Endometrium (tissue), 2 donors: ENCODE measurements at regions not wholly inside any gene's neighbourhood (a gene's known extent, or its start where the extent isn't known, plus 50 kb on each side); places are given as distances from the start of the nearest gene placed in this dataset.
A peak's percentile ranks its signal among the peaks of the same experiment; 100 is the strongest.
"Not testable (repeated sequence)": the region's sequence is repeated elsewhere in the genome, so short reads cannot be mapped to it uniquely, and the experiment has no call there.

Experiments
- FAIRE-seq: peaks from 2 replicates; lab custom pipeline; 2012; peaks lifted over from hg19 to GRCh38; lab: Jason Lieb, UNC
- donor health status: control.
- donor health status: control.

GRCh38 chr2:185507719-185508118 lies 230.9 kb upstream of the FSIP2 start:
- no peak for FAIRE-seq

- FAIRE-seq: no peak
Measured at GRCh38 chr2:185510060-185510459, 228.5 kb upstream of the FSIP2 start.

DNA sequence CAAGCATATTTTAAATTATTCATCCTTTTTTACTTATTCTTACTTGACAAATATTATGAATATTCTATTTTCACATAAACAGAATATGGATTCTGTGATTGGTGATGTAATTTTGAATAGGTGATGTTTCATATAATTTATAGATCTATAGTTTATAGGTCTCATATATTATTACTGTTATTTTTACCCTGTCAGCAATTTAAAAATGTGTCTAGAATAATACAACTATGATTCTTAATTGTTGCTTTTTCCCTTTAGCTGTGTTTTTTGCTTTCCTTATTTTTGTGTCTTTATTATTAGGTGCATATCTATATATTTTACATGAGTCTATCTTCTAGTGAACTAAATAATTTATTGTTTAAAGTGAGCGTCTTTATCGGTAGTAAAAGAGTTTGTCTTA lies 226.7 kb upstream of the FSIP2 start:
- no peak for FAIRE-seq

- FAIRE-seq: no peak
Measured at GRCh38 chr2:185522472-185522871, 216.1 kb upstream of the FSIP2 start.

DNA sequence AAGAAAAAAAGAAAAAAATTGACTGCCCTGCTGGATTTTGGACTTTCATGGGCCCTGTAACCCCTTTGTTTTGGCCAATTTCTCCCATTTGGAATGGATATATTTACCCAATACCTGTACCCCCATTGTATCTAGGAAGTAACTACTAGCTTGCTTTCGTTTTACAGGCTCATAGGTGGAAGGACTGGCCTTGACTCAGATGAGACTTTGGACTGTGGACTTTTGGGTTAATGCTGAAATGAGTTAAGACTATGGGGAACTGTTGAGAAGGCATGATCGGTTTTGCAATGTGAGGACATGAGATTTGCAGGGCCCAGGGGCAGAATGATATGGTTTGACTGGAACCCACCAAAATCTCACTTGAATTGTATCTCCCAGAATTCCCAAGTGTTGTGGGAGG lies 214.4 kb upstream of the FSIP2 start:
- not testable (repeated sequence) for FAIRE-seq

DNA sequence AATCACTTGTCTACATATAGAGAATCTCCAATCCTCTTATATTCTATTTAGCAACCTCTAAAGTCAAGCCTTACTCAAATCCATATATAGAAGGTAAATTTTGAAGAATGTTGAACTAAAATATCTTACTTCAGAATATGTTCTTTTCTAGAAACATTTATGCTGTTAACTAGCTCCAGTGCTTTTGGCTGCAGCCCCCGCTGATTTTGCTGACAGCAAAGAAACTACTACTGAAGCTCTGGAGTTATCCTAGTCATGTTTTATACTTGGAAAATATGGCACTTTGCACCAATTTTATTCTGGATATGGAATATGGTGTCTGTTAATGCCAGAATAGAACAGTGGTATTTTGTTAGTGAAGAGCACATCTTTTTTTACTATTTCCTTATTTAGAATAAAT lies 212.4 kb upstream of the FSIP2 start:
- FAIRE-seq: no peak

- FAIRE-seq: no peak
Measured at GRCh38 chr2:185531721-185532120, 206.9 kb upstream of the FSIP2 start.

GRCh38 chr2:185537689-185538088 lies 200.9 kb upstream of the FSIP2 start:
- no peak for FAIRE-seq

GRCh38 chr2:185567196-185567595 lies 171.4 kb upstream of the FSIP2 start:
- FAIRE-seq: no peak

DNA sequence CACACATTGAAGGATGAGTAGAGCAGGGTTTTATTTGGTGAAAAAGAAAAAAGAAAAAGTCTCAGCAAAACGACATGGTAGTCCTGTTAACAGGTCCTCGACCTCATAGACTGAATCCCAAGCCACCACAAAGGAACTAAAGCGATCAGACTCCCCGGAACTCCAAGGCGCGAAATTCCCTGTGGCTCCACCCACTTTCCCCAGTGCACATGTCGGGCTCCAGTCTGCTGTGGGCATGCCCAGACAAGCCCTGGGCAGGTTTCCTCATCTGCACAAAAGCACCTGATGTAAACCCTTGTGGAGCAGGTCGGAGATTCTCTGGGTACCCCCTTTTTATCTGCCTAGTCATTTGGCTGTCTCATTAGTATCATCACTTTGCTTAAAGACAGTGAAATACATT lies 170.7 kb upstream of the FSIP2 start:
- FAIRE-seq: no peak

- FAIRE-seq: no peak
Measured at GRCh38 chr2:185578322-185578721, 160.3 kb upstream of the FSIP2 start.

DNA sequence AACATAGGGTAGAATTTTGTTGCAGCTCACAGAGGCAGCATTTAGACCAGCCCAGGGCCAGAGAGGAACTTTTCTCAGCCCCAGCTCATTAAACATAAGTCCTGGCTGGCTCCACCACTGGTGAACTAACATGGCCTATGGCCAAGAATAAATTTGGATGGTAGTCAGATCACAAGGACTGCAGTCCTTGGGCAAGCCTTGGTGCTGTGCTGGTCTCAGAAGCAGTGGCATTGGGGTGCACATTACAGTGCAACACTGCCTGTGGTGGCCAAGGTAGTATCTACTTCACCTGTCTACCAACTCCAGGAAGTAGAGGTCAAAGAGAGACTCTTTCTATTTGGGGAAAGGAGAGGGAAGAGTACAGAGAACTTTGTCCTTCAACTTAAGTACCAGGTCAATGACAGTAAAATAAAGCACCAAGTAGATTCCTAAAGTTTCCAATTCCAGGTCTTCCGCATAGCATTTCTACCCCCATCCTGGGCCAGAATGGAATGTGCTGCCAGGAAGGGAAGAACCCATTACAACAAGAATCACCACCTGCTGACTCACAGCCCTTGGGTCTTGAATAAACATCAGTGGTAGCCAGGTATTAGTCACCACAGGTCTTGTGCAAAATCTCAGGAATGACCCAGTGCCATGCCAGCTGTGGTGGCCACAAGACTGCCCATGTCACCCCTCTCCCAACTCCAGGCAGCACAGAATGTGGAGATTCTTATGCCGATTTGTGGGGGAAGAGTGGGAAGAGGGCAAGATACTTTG lies 155.4 kb upstream of the FSIP2 start:
- no peak for FAIRE-seq

- FAIRE-seq: not testable (repeated sequence)
Measured at GRCh38 chr2:185585165-185585564, 153.4 kb upstream of the FSIP2 start.

DNA sequence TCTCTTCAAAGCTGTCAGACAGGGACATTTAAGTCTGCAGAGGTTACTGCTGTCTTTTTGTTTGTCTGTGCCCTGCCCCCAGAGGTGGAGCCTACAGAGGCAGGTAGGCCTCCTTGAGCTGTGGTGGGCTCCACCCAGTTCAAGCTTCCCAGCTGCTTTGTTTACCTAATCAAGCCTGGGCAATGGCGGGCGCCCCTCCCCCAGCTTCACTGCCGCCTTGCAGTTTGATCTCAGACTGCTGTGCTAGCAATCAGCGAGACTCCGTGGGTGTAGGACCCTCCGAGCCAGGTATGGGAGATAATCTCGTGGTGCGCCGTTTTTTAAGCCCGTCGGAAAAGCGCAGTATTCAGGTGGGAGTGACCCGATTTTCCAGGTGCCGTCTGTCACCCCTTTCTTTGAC lies 147.3 kb upstream of the FSIP2 start:
- not testable (repeated sequence) for FAIRE-seq

GRCh38 chr2:185607945-185608344 lies 130.7 kb upstream of the FSIP2 start:
- no peak for FAIRE-seq

GRCh38 chr2:185608799-185609198 lies 129.8 kb upstream of the FSIP2 start:
- FAIRE-seq: no peak

DNA sequence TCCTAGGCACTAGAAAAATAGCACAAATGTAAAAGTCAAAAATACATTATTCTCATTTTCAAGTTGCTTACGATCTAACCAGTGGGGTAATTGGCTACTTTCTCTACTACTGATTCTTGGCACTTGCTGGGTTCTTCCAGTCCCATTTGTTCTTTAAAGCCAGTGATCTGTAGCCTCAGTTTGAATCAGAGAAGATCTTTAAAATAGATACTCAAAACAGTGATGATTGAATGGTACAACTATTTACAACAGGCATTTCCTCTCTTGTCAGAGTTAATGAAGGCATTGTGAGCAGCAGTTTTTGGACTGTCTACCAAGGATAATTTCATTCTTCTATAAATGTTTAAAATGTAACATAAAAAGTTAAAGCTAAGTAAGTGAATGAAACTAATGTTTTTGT lies 128.3 kb upstream of the FSIP2 start:
- no peak for FAIRE-seq

DNA sequence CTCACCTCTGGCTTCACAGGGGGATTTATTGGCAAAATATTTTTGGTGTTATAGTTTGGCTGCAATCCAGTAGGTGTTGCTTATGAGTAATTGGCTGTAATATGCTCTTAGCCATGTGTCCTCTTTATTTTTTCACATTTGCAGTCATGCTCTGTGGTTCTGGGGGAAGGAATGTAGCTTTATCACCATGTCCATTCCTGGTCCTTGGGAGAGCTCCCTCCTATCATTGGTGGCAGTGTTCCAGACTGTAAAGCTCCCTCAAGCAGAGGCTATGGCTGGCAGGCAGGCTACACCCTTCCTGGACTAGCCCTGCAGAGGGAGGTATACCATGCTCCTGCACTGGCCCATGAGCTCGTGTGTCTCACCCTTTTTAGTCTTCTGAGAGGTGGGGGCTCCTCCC lies 120.0 kb upstream of the FSIP2 start:
- no peak for FAIRE-seq

- FAIRE-seq: no peak
Measured at GRCh38 chr2:185625604-185626003, 113.0 kb upstream of the FSIP2 start.

DNA sequence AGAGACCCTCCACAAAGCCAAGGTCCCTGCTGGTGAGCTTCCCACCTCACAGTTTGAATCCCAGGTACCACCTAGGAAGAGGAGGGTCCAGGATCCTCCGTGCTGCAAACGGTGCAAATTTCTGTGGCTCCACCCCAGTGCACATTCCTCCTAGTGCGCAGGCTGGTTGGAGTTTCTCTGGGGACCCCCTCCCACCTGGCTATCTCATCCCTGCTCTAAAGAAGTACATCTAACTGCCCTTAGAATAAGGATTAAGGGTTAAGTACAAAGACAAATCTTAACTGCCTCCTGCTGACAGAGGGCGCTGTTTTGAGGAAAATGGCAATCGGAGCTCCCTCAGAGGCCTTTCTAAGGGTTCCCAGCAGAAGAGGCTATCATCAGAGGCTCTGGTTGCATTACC lies 109.6 kb upstream of the FSIP2 start:
- FAIRE-seq: no peak

GRCh38 chr2:185633621-185634020 lies 105.0 kb upstream of the FSIP2 start:
- no peak for FAIRE-seq

- FAIRE-seq: no peak
Measured at GRCh38 chr2:185638771-185639170, 99.8 kb upstream of the FSIP2 start.

DNA sequence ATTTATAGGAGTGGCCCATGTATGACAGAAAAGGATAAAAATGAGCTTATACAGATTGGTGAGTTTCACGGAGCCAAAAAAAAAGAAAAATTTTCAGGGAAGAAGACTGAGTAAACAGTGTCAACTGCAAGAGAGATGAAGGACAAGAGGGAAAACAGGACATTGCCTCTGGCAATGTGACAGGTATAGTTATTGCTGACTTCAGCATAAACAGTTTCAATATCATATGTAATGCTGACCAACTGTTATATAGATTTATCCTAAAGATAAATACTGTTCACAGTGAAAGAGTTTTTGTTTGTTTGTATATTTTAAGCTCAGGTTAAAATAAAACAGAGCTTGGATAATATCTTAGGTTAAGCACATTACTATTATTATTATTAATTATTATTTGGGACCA lies 98.0 kb upstream of the FSIP2 start:
- FAIRE-seq: no peak

DNA sequence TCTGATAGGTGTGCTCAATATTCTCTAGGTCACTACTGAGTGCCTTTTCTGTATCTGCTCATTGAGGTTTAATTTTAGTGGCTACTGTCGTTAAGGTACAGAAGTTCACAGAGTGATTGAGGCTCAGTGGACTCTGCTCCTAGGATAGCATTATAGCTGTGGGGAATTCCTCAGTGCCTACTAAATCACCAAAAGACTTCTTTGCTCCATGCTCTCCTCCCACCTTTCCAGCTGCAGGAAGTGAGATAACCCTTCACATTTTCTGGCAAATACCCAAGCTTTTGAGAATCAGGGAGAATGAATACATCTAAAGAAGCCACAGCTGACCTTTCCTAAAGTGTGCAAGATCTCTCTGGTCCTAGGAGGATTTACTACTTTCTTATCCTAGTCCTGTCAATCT lies 95.2 kb upstream of the FSIP2 start:
- no peak for FAIRE-seq

GRCh38 chr2:185644828-185645227 lies 93.8 kb upstream of the FSIP2 start:
- FAIRE-seq: peak; percentile 48
